ENCODE measurements at regions not wholly inside any gene's neighbourhood (a gene's known extent, or its start where the extent isn't known, plus 50 kb on each side); places are given as distances from the start of the nearest gene placed in this dataset.
A peak's percentile ranks its signal among the peaks of the same experiment; 100 is the strongest.
"Not testable (repeated sequence)": the region's sequence is repeated elsewhere in the genome, so short reads cannot be mapped to it uniquely, and the experiment has no call there.

DNA sequence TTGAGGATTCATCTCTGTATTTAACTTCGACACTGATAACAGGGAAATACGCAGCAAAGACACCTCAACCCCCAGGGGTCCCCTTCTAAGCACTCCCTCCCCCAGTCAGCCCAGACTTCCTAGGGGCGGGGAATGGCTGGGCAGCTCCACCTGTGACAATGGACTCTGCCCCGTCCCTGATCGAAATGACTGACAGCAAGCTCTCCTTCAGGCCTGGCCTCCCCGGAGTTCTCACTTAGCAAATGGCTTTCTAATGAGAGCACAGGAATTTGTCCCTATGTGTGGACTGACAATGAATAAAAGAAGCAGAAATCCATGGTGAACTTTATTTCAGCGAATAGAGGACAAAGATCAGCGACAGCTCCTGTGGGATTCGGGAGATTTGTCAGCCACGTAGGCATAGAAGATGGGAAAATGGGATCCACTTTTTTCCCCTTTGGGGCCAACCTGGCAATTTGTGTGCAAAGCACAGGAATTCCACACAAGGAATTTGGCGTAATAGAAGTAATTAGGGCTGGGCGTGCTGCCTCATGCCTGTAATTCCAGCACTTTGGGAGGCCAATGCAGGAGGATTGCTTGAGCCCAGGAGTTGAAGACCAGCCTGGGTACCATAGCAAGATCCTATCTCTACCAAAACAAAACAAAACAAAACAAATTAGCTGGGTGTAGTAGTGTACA, 63.8 kb downstream of the TNFAIP2 start:
- Histone ChIP-seq H3K4me1 (ENCODE audit: control insufficient read depth in 1 of 2, insufficient read depth in 2 of 2, low read length in 2 of 2) (peaks cover 22 to 32% of the 10 kb centered on the region in 2 donors), H3K9me3 (ENCODE audit: control insufficient read depth in 1 of 2, low read length in 2 of 2) (no peaks in the 10 kb centered on the region), H3K36me3 (ENCODE audit: control insufficient read depth in 1 of 2, insufficient read depth in 2 of 2, low read length in 2 of 2) (no peaks in the 10 kb centered on the region), H3K4me3 (ENCODE audit: low read depth in 1 of 2, low read length in 2 of 2) (peak overlapping the region; percentile 34 to 38), H3K27me3 (ENCODE audit: control insufficient read depth in 1 of 2, insufficient read depth in 2 of 2, low read length in 2 of 2) (peaks cover 0 to 3% of the 10 kb centered on the region in 2 donors), H3K9ac (ENCODE audit: low read depth in 1 of 2, low read length in 2 of 2) (peak overlapping the region in 1 of 2 donors; percentile 38), H3K27ac (ENCODE audit: low read depth, low read length) (peak overlapping the region; percentile 27)

DNA sequence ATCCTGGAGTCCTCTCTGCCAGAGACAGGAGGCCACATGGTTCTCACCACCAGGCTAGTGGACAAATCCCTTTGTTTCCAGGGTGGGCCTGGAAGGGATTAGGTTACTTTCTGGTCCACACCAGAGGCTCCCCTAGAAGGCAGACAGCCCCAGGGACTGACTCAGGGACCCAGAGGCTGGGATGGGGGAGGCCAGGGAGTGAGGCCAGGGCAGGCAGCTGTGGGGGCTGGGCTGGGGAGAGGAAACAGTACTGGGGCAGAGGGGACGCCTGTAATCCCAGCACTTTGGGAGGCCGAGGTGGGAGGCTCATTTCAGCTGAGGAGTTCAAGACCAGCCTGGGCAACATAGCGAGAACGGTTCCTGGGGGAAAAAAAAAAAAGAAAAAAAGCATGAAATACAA, 64.7 kb downstream of the TNFAIP2 start:
- no peak overlapping the region for H3K4me3 ChIP-seq (ENCODE audit: low read depth in 1 of 2, low read length in 2 of 2)
- H3K27me3 ChIP-seq (ENCODE audit: control insufficient read depth in 1 of 2, insufficient read depth in 2 of 2, low read length in 2 of 2): peaks cover 0 to 3% of the 10 kb centered on the region in 2 donors
- H3K27ac ChIP-seq (ENCODE audit: low read depth, low read length): no peak overlapping the region
- H3K4me1 ChIP-seq (ENCODE audit: control insufficient read depth in 1 of 2, insufficient read depth in 2 of 2, low read length in 2 of 2): peaks cover 26 to 32% of the 10 kb centered on the region in 2 donors
- peak overlapping the region in 1 of 2 donors; percentile 38 for H3K9ac ChIP-seq (ENCODE audit: low read depth in 1 of 2, low read length in 2 of 2)
- no peaks in the 10 kb centered on the region for H3K36me3 ChIP-seq (ENCODE audit: control insufficient read depth in 1 of 2, insufficient read depth in 2 of 2, low read length in 2 of 2)
- no peaks in the 10 kb centered on the region for H3K9me3 ChIP-seq (ENCODE audit: control insufficient read depth in 1 of 2, low read length in 2 of 2)

DNA sequence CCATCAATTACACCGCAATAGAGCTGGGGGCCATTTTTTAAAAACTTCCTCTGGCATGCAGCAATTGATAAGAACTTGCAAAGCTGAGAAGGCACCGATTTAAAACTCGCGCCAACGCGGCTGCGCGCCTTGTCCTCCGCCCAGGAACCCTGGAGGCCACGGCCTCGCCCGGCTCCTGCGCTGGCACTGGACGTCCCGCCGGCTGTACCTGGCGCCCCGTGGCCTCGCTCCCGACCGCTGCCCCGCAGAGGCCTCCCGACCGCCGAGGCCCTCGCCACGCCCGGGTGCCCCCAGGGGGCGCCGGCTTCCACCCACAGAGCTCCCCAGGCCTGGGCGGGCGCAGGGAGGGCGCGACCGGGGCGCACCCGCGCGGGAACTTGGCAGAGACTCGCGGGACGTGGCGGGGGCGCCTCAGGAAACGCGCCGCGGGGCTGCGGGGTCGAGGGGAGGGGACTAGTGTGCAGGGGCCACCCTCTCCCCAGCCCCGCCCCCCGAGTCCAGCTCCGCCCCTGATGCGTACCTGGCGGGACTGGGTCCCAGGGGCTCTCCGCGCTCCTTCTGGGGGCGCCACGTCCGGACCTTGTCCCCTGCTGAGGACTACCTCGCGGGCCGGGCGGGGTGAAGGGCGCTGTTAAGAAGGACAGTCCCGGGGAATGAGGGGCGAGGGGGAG, 65.7 kb downstream of the TNFAIP2 start:
- Histone ChIP-seq H3K9ac (ENCODE audit: low read depth in 1 of 2, low read length in 2 of 2) (peak overlapping the region; percentile 36 to 43), H3K9me3 (ENCODE audit: control insufficient read depth in 1 of 2, low read length in 2 of 2) (no peaks in the 10 kb centered on the region), H3K4me1 (ENCODE audit: control insufficient read depth in 1 of 2, insufficient read depth in 2 of 2, low read length in 2 of 2) (peaks cover 26 to 32% of the 10 kb centered on the region in 2 donors), H3K27ac (ENCODE audit: low read depth, low read length) (no peak overlapping the region), H3K36me3 (ENCODE audit: control insufficient read depth in 1 of 2, insufficient read depth in 2 of 2, low read length in 2 of 2) (no peaks in the 10 kb centered on the region), H3K27me3 (ENCODE audit: control insufficient read depth in 1 of 2, insufficient read depth in 2 of 2, low read length in 2 of 2) (peaks cover 0 to 3% of the 10 kb centered on the region in 2 donors), H3K4me3 (ENCODE audit: low read depth in 1 of 2, low read length in 2 of 2) (peak overlapping the region; percentile 54 to 65)

GRCh38 chr14:103189481-103190470, 66.5 kb downstream of the TNFAIP2 start:
- Histone ChIP-seq H3K27ac (ENCODE audit: low read depth, low read length) (no peak overlapping the region), H3K4me1 (ENCODE audit: control insufficient read depth in 1 of 2, insufficient read depth in 2 of 2, low read length in 2 of 2) (peaks cover 26 to 32% of the 10 kb centered on the region in 2 donors), H3K27me3 (ENCODE audit: control insufficient read depth in 1 of 2, insufficient read depth in 2 of 2, low read length in 2 of 2) (peaks cover 0 to 3% of the 10 kb centered on the region in 2 donors), H3K9ac (ENCODE audit: low read depth in 1 of 2, low read length in 2 of 2) (peak overlapping the region in 1 of 2 donors; percentile 36), H3K9me3 (ENCODE audit: control insufficient read depth in 1 of 2, low read length in 2 of 2) (no peaks in the 10 kb centered on the region), H3K36me3 (ENCODE audit: control insufficient read depth in 1 of 2, insufficient read depth in 2 of 2, low read length in 2 of 2) (no peaks in the 10 kb centered on the region), H3K4me3 (ENCODE audit: low read depth in 1 of 2, low read length in 2 of 2) (no peak overlapping the region)

GRCh38 chr14:103190741-103191140, 67.5 kb downstream of the TNFAIP2 start:
- no peaks in the 10 kb centered on the region for H3K36me3 ChIP-seq (ENCODE audit: control insufficient read depth in 1 of 2, insufficient read depth in 2 of 2, low read length in 2 of 2)

GRCh38 chr14:103191844-103192243, 68.6 kb downstream of the TNFAIP2 start:
- H3K9me3 ChIP-seq (ENCODE audit: control insufficient read depth in 1 of 2, low read length in 2 of 2): no peaks in the 10 kb centered on the region
- H3K36me3 ChIP-seq (ENCODE audit: control insufficient read depth in 1 of 2, insufficient read depth in 2 of 2, low read length in 2 of 2): no peaks in the 10 kb centered on the region
- H3K27me3 ChIP-seq (ENCODE audit: control insufficient read depth in 1 of 2, insufficient read depth in 2 of 2, low read length in 2 of 2): peaks cover 0 to 3% of the 10 kb centered on the region in 2 donors
- H3K4me1 ChIP-seq (ENCODE audit: control insufficient read depth in 1 of 2, insufficient read depth in 2 of 2, low read length in 2 of 2): peaks cover 18 to 23% of the 10 kb centered on the region in 2 donors
- no peak overlapping the region for H3K27ac ChIP-seq (ENCODE audit: low read depth, low read length)
- H3K4me3 ChIP-seq (ENCODE audit: low read depth in 1 of 2, low read length in 2 of 2): no peak overlapping the region
- no peak overlapping the region for H3K9ac ChIP-seq (ENCODE audit: low read depth in 1 of 2, low read length in 2 of 2)

More at GRCh38 chr14:103190741-103191140, 67.5 kb downstream of the TNFAIP2 start:
- Histone ChIP-seq H3K4me3 (ENCODE audit: low read depth in 1 of 2, low read length in 2 of 2) (no peak overlapping the region), H3K27me3 (ENCODE audit: control insufficient read depth in 1 of 2, insufficient read depth in 2 of 2, low read length in 2 of 2) (peaks cover 0 to 3% of the 10 kb centered on the region in 2 donors), H3K4me1 (ENCODE audit: control insufficient read depth in 1 of 2, insufficient read depth in 2 of 2, low read length in 2 of 2) (peaks cover 26 to 29% of the 10 kb centered on the region in 2 donors), H3K9me3 (ENCODE audit: control insufficient read depth in 1 of 2, low read length in 2 of 2) (no peaks in the 10 kb centered on the region), H3K9ac (ENCODE audit: low read depth in 1 of 2, low read length in 2 of 2) (no peak overlapping the region), H3K27ac (ENCODE audit: low read depth, low read length) (no peak overlapping the region)

GRCh38 chr14:103192246-103192840, 69.1 kb downstream of the TNFAIP2 start:
- H3K27ac ChIP-seq (ENCODE audit: low read depth, low read length): no peak overlapping the region
- H3K9me3 ChIP-seq (ENCODE audit: control insufficient read depth in 1 of 2, low read length in 2 of 2): no peaks in the 10 kb centered on the region
- peaks cover 0 to 3% of the 10 kb centered on the region in 2 donors for H3K27me3 ChIP-seq (ENCODE audit: control insufficient read depth in 1 of 2, insufficient read depth in 2 of 2, low read length in 2 of 2)
- H3K4me1 ChIP-seq (ENCODE audit: control insufficient read depth in 1 of 2, insufficient read depth in 2 of 2, low read length in 2 of 2): peaks cover 15 to 19% of the 10 kb centered on the region in 2 donors
- H3K9ac ChIP-seq (ENCODE audit: low read depth in 1 of 2, low read length in 2 of 2): no peak overlapping the region
- H3K36me3 ChIP-seq (ENCODE audit: control insufficient read depth in 1 of 2, insufficient read depth in 2 of 2, low read length in 2 of 2): no peaks in the 10 kb centered on the region
- no peak overlapping the region for H3K4me3 ChIP-seq (ENCODE audit: low read depth in 1 of 2, low read length in 2 of 2)

GRCh38 chr14:103192861-103193260, 69.6 kb downstream of the TNFAIP2 start:
- H3K36me3 ChIP-seq (ENCODE audit: control insufficient read depth in 1 of 2, insufficient read depth in 2 of 2, low read length in 2 of 2); H3K27ac ChIP-seq (ENCODE audit: low read depth, low read length); H3K9me3 ChIP-seq (ENCODE audit: control insufficient read depth in 1 of 2, low read length in 2 of 2); H3K27me3 ChIP-seq (ENCODE audit: control insufficient read depth in 1 of 2, insufficient read depth in 2 of 2, low read length in 2 of 2); H3K9ac ChIP-seq (ENCODE audit: low read depth in 1 of 2, low read length in 2 of 2); H3K4me3 ChIP-seq (ENCODE audit: low read depth in 1 of 2, low read length in 2 of 2): not testable (repeated sequence)
- peaks cover 9 to 15% of the 10 kb centered on the region in 2 donors for H3K4me1 ChIP-seq (ENCODE audit: control insufficient read depth in 1 of 2, insufficient read depth in 2 of 2, low read length in 2 of 2)

DNA sequence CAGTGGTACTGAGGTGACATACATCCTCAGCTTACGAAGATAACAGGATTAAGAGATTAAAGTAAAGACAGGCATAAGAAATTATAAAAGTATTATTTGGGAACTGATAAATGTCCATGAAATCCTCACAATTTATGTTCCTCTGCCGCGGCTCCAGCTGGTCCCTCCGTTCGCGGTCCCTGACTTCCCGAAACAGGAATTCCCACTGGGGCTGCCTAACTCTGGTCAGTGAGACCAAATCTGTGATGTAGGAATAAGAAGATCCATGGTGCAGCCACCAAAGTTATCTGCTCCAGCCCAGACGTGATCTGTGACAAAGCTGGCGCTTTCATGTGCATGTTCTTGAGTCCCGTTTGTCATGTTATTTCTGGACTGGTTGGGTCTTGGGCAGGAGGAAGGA, 70.2 kb downstream of the TNFAIP2 start:
- H3K27me3 ChIP-seq (ENCODE audit: control insufficient read depth in 1 of 2, insufficient read depth in 2 of 2, low read length in 2 of 2); H3K9ac ChIP-seq (ENCODE audit: low read depth in 1 of 2, low read length in 2 of 2); H3K36me3 ChIP-seq (ENCODE audit: control insufficient read depth in 1 of 2, insufficient read depth in 2 of 2, low read length in 2 of 2); H3K4me1 ChIP-seq (ENCODE audit: control insufficient read depth in 1 of 2, insufficient read depth in 2 of 2, low read length in 2 of 2); H3K9me3 ChIP-seq (ENCODE audit: control insufficient read depth in 1 of 2, low read length in 2 of 2); H3K4me3 ChIP-seq (ENCODE audit: low read depth in 1 of 2, low read length in 2 of 2); H3K27ac ChIP-seq (ENCODE audit: low read depth, low read length): not testable (repeated sequence)

All from duodenal mucosa (tissue), 2 donors.